Panc1 (cell line): ENCODE measurements at regions not wholly inside any gene's neighbourhood (a gene's known extent, or its start where the extent isn't known, plus 50 kb on each side); places are given as distances from the start of the nearest gene placed in this dataset.

Source experiments
- ATAC-seq: fragments of 200-7000 bp; cut with Tn5 transposase; 2 replicates; pipeline ENCODE4 v1.9.1; 2020; ENCODE audit warnings: mild to moderate bottlenecking, moderate library complexity
- BruUV-seq: library from RNA; stranded (reverse); fragments of 400-500 nt; replicated peaks from 2 replicates; lab custom pipeline; 2021; lab: Mats Ljungman, UMichigan
- CTCF ChIA-PET: fragments of 300-600 bp; sonication (Branson Sonifier 250); formaldehyde crosslinking; loops from one replicate; lab custom pipeline; 2022; ENCODE audit warnings: antibody characterized with exemption; lab: Charles Lee
- POLR2A ChIA-PET: fragments of 300-600 bp; sonication (Branson Sonifier 250); formaldehyde crosslinking; loops from one replicate; lab custom pipeline; 2022; ENCODE audit warnings: antibody characterized with exemption; lab: Charles Lee
- DNase-seq: peaks from one replicate; pipeline ENCODE4 v3.0.0-alpha.2; 2010; ENCODE audit warnings: low read depth, low spot score
- H3K27ac ChIP-seq: 2 replicates; pipeline ENCODE4 v1.5.1; 2011; ENCODE audit warnings: mild to moderate bottlenecking, low read length, inconsistent platforms
- H3K27me3 ChIP-seq: fragments of 200-500 bp; sonication (Bioruptor generic); 2 replicates; pipeline ENCODE4 v1.6.0; 2014; ENCODE audit warnings: low read length, inconsistent platforms; ENCODE audit not compliant: control insufficient read depth, insufficient read depth
- H3K36me3 ChIP-seq: fragments of 200-500 bp; sonication (Bioruptor generic); 2 replicates; pipeline ENCODE4 v1.5.1; 2014; ENCODE audit warnings: inconsistent platforms, mild to moderate bottlenecking, low read length, moderate library complexity; ENCODE audit not compliant: control insufficient read depth, insufficient read depth
- H3K4me1 ChIP-seq: 2 replicates; pipeline ENCODE4 v1.5.1; 2011; ENCODE audit warnings: inconsistent platforms, mild to moderate bottlenecking, low read length, moderate library complexity; ENCODE audit not compliant: control insufficient read depth, insufficient read depth
- H3K4me3 ChIP-seq, 2 experiments: 2 replicates each; pipeline ENCODE4 v1.5.1; 2011 to 2012; ENCODE audit warnings: low read depth in 2 of 2, low read length in 2 of 2, mild to moderate bottlenecking in 2 of 2, inconsistent platforms in 1 of 2, moderate library complexity in 1 of 2
- H3K9me3 ChIP-seq: fragments of 200-500 bp; sonication (Bioruptor generic); 2 replicates; pipeline ENCODE4 v1.5.1; 2014; ENCODE audit warnings: low read depth, mild to moderate bottlenecking, inconsistent platforms, low read length, moderate library complexity; ENCODE audit not compliant: control insufficient read depth, insufficient read depth
- CTCF ChIP-seq: fragments of 450-650 bp; IDR thresholded peaks from 2 replicates; pipeline ENCODE4 v1.5.1; 2017; ENCODE audit warnings: mild to moderate bottlenecking
- POLR2AphosphoS5 ChIP-seq: IDR thresholded peaks from 2 replicates; pipeline ENCODE4 v1.6.1; 2012; ENCODE audit warnings: mild to moderate bottlenecking, low read depth, low read length, moderate library complexity
- REST ChIP-seq, 2 experiments: IDR thresholded peaks; 2 replicates each; pipeline ENCODE4 v1.6.1; 2011 to 2012; ENCODE audit warnings: low read depth in 2 of 2, control low read depth in 1 of 2, low read length in 1 of 2, mild to moderate bottlenecking in 1 of 2, moderate library complexity in 1 of 2; ENCODE audit not compliant: insufficient read depth in 1 of 2
- SIN3A ChIP-seq: IDR thresholded peaks from 2 replicates; pipeline ENCODE4 v1.6.1; 2012; ENCODE audit warnings: low read depth, mild to moderate bottlenecking, low read length, moderate library complexity, borderline replicate concordance; ENCODE audit not compliant: insufficient read depth
- TCF7L2 ChIP-seq: IDR thresholded peaks from 2 replicates; pipeline ENCODE4 v1.6.1; 2011; ENCODE audit warnings: mild to moderate bottlenecking, low read depth, low read length, inconsistent platforms
- in situ Hi-C: cut with HindIII; loops from 2 replicates; pipeline ENCODE4 v1.10.0; 2016; ENCODE audit warnings: low sequenced_read_pairs, low pct_unique_long_range_greater_than_20kb
- intact Hi-C: fragments of 100-400 bp; cut with micrococcal nuclease; formaldehyde crosslinking; loops from one replicate; pipeline ENCODE4 v1.10.0; 2022; ENCODE audit not compliant: unreplicated experiment

- CTCF ChIA-PET, result no interaction called here
Measured at GRCh38 chr2:183812091-183812490, 687.8 kb downstream of the NUP35 start.

DNA sequence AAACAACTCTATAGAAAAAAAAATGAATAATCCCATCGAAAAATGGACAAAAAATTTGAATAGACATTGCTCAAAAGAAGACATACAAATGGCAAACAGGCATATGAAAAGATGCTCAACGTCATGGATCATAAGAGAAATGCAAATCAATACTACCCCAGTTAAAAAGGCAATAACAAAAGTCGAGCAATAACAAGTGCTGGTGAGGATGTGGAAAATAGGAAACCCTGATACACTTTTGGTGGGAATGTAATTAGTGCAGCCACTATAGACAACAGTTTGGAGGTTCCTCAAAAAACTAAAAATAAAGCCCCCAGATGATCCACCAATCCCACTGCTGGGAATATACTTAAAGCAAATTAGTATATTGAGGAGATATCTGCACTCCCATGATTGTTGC, 701.5 kb downstream of the NUP35 start:
- DNase-seq, result no peak
- no peaks in the 10 kb centered on the region for H3K36me3 ChIP-seq
- H3K27me3 ChIP-seq, result no peaks in the 10 kb centered on the region
- H3K4me3 ChIP-seq, result no peak overlapping the region
- ChIA-PET POLR2A (no interaction called here), CTCF (no interaction called here)
- TF ChIP-seq REST (IDR thresholded peaks at IDR 0.05; ENCODE audit: insufficient read depth in 1 of 2, low read depth in 2 of 2, low read length in 1 of 2), result no peak
- H3K27ac ChIP-seq, result no peak overlapping the region
- in situ Hi-C loops (no loop called here), intact Hi-C loops (no loop called here)
- no peaks in the 10 kb centered on the region for H3K9me3 ChIP-seq
- ATAC-seq, result no peak
- BruUV-seq, result no TSS peak
- H3K4me1 ChIP-seq, result no peaks in the 10 kb centered on the region

More at GRCh38 chr2:183812091-183812490, 687.8 kb downstream of the NUP35 start:
- intact Hi-C loops (no loop called here), in situ Hi-C loops (no loop called here)
- H3K27ac ChIP-seq, result no peak overlapping the region
- no peak for ATAC-seq
- no peaks in the 10 kb centered on the region for H3K4me1 ChIP-seq
- TF ChIP-seq SIN3A (no peak), TCF7L2 (no peak), POLR2AphosphoS5 (no peak), REST (IDR thresholded peaks at IDR 0.05; ENCODE audit: insufficient read depth in 1 of 2, low read depth in 2 of 2, low read length in 1 of 2) (no peak), CTCF (no peak)
- no TSS peak for BruUV-seq
- POLR2A ChIA-PET, result no interaction called here
- H3K36me3 ChIP-seq, result no peaks in the 10 kb centered on the region
- H3K9me3 ChIP-seq, result no peaks in the 10 kb centered on the region
- H3K27me3 ChIP-seq, result no peaks in the 10 kb centered on the region
- no peak for DNase-seq
- no peak overlapping the region for H3K4me3 ChIP-seq
